Caco-2 (cell line): ENCODE measurements at regions not wholly inside any gene's neighbourhood (a gene's known extent, or its start where the extent isn't known, plus 50 kb on each side); places are given as distances from the start of the nearest gene placed in this dataset.
"Not testable (repeated sequence)": the region's sequence is repeated elsewhere in the genome, so short reads cannot be mapped to it uniquely, and the experiment has no call there.

Experiments
- BruUV-seq: library from RNA; stranded (reverse); fragments of 400-500 nt; replicated peaks from 2 replicates; lab custom pipeline; 2021; lab: Mats Ljungman, UMichigan
- CTCF ChIA-PET: fragments of 300-600 bp; sonication (Branson Sonifier 250); formaldehyde crosslinking; loops from one replicate; lab custom pipeline; 2022; ENCODE audit warnings: antibody characterized with exemption; lab: Charles Lee
- POLR2A ChIA-PET: fragments of 300-600 bp; sonication (Branson Sonifier 250); formaldehyde crosslinking; loops from one replicate; lab custom pipeline; 2022; ENCODE audit warnings: antibody characterized with exemption; lab: Charles Lee
- DNase-seq, 2 experiments: peaks; one replicate each; pipeline versions ENCODE4 v3.0.0 to v3.0.0-alpha.2; 2020 to 2022
- H3K27me3 ChIP-seq: replicated peaks from 2 replicates; pipeline ENCODE4 v1.6.0; 2011; ENCODE audit warnings: low read length; ENCODE audit not compliant: control insufficient read depth, insufficient read depth
- H3K36me3 ChIP-seq: 2 replicates; pipeline ENCODE4 v1.5.1; 2011; ENCODE audit warnings: low read length; ENCODE audit not compliant: control insufficient read depth, insufficient read depth
- H3K4me1 ChIP-seq: fragments of 250-450 bp; sonication (Bioruptor Pico); 2 replicates; pipeline ENCODE4 v1.5.1; 2020; ENCODE audit warnings: mild to moderate bottlenecking
- H3K4me3 ChIP-seq: 2 replicates; pipeline ENCODE4 v1.5.1; 2011; ENCODE audit warnings: low read depth, mild to moderate bottlenecking, control low read depth, low read length
- H3K9me3 ChIP-seq: fragments of 250-450 bp; sonication (Bioruptor Pico); 2 replicates; pipeline ENCODE4 v1.5.1; 2020; ENCODE audit warnings: mild to moderate bottlenecking, moderate library complexity
- H3K27ac Mint-ChIP-seq: one replicate; pipeline ENCODE4 v1.8.0; 2022; ENCODE audit warnings: mixed read lengths; ENCODE audit not compliant: unreplicated experiment
- H3K27me3 Mint-ChIP-seq: one replicate; pipeline ENCODE4 v1.8.0; 2022; ENCODE audit warnings: mixed read lengths; ENCODE audit not compliant: insufficient read depth, unreplicated experiment
- H3K36me3 Mint-ChIP-seq: one replicate; pipeline ENCODE4 v1.8.0; 2022; ENCODE audit warnings: mild to moderate bottlenecking, mixed read lengths; ENCODE audit not compliant: insufficient read depth, unreplicated experiment
- H3K4me1 Mint-ChIP-seq: one replicate; pipeline ENCODE4 v1.8.0; 2022; ENCODE audit warnings: low read depth, mixed read lengths; ENCODE audit not compliant: unreplicated experiment
- H3K4me3 Mint-ChIP-seq: one replicate; pipeline ENCODE4 v1.8.0; 2022; ENCODE audit warnings: mild to moderate bottlenecking, moderate library complexity, mixed read lengths; ENCODE audit not compliant: unreplicated experiment
- H3K9me3 Mint-ChIP-seq: one replicate; pipeline ENCODE4 v1.8.0; 2022; ENCODE audit warnings: mixed read lengths; ENCODE audit not compliant: unreplicated experiment
- intact Hi-C: fragments of 100-400 bp; cut with micrococcal nuclease; formaldehyde crosslinking; loops from one replicate; pipeline ENCODE4 v1.10.0; 2022; ENCODE audit not compliant: unreplicated experiment
- TF ChIP-seq, protein P1 (sequence below), 2 experiments: fragments of 200-600 bp in 1 of 2; IDR thresholded peaks; 1 replicate in 1 of 2; 2 replicates in 1 of 2; pipeline versions ENCODE4 v1.5.1 to v1.8.0; 2011 to 2022; ENCODE audit warnings: antibody characterized with exemption in 1 of 2, control low read depth in 1 of 2, inconsistent platforms in 1 of 2, low read depth in 1 of 2, low read length in 1 of 2, mild to moderate bottlenecking in 1 of 2, moderate library complexity in 1 of 2; ENCODE audit not compliant: insufficient read depth in 1 of 2, severe bottlenecking in 1 of 2, unreplicated experiment in 1 of 2

DNA sequence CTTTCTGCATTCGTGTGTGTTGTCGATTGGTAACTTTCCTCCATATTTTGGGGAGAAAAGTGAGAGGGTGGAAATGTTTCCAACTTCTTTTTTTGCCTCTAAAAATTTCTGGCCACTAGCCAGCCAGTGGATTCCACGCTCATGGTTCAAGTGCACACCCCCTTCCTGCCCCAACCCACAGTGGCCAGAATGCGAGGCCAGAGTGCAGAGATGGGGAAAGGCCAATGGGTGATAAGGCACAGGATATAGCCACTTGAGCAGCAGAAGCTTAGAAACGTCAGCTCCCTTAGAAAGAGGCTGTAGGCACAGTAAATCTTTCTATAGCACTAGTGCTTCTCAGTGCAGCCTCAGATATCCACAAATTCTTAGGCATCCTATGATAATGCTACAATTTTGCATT lies 75.8 kb upstream of the ADRB2 start:
- Histone ChIP-seq H3K9me3 (peaks cover 3% of the 10 kb centered on the region; the same call in 1 of the 2 replicates), H3K4me1 (no peaks in the 10 kb centered on the region), H3K4me3 (no peak overlapping the region), H3K27me3 (no peaks in the 10 kb centered on the region), H3K36me3 (no peaks in the 10 kb centered on the region)
- BruUV-seq, result no TSS peak
- TF ChIP-seq, protein P1, sequence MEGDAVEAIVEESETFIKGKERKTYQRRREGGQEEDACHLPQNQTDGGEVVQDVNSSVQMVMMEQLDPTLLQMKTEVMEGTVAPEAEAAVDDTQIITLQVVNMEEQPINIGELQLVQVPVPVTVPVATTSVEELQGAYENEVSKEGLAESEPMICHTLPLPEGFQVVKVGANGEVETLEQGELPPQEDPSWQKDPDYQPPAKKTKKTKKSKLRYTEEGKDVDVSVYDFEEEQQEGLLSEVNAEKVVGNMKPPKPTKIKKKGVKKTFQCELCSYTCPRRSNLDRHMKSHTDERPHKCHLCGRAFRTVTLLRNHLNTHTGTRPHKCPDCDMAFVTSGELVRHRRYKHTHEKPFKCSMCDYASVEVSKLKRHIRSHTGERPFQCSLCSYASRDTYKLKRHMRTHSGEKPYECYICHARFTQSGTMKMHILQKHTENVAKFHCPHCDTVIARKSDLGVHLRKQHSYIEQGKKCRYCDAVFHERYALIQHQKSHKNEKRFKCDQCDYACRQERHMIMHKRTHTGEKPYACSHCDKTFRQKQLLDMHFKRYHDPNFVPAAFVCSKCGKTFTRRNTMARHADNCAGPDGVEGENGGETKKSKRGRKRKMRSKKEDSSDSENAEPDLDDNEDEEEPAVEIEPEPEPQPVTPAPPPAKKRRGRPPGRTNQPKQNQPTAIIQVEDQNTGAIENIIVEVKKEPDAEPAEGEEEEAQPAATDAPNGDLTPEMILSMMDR (IDR thresholded peaks at IDR 0.05; ENCODE audit: insufficient read depth in 1 of 2, low read depth in 1 of 2, low read length in 1 of 2, severe bottlenecking in 1 of 2, unreplicated experiment in 1 of 2), result no peak
- Mint-ChIP-seq H3K4me3 (no peak overlapping the region), H3K27ac (no peak overlapping the region), H3K4me1 (peaks cover 7% of the 10 kb centered on the region), H3K36me3 (no peaks in the 10 kb centered on the region), H3K27me3 (no peaks in the 10 kb centered on the region), H3K9me3 (no peaks in the 10 kb centered on the region)
- CTCF ChIA-PET, result interaction anchor here (1.1 kb wide), 1 partner anchor 16 kb away, joined by 3 read pairs; no protein-coding TSS in a partner anchor
- POLR2A ChIA-PET, result no interaction called here
- intact Hi-C loops, result no loop called here
- DNase-seq, result no peak

- no peaks in the 10 kb centered on the region for H3K27me3 Mint-ChIP-seq
- TF ChIP-seq, protein P1 (IDR thresholded peaks at IDR 0.05; ENCODE audit: insufficient read depth in 1 of 2, low read depth in 1 of 2, low read length in 1 of 2, severe bottlenecking in 1 of 2, unreplicated experiment in 1 of 2), result no peak
- POLR2A ChIA-PET, result no interaction called here
- no peak overlapping the region for H3K4me3 Mint-ChIP-seq
- no peak for DNase-seq
- Histone ChIP-seq H3K4me3 (no peak overlapping the region), H3K36me3 (no peaks in the 10 kb centered on the region), H3K27me3 (no peaks in the 10 kb centered on the region), H3K4me1 (no peaks in the 10 kb centered on the region), H3K9me3 (peaks cover 3% of the 10 kb centered on the region; the same call in 1 of the 2 replicates)
- BruUV-seq, result no TSS peak
- no peak overlapping the region for H3K27ac Mint-ChIP-seq
- H3K9me3 Mint-ChIP-seq, result peaks cover 3% of the 10 kb centered on the region
- CTCF ChIA-PET, result no interaction called here
- peaks cover 7% of the 10 kb centered on the region for H3K4me1 Mint-ChIP-seq
- H3K36me3 Mint-ChIP-seq, result no peaks in the 10 kb centered on the region
- intact Hi-C loops, result no loop called here
Measured at GRCh38 chr5:148751025-148751424, 75.4 kb upstream of the ADRB2 start.

DNA sequence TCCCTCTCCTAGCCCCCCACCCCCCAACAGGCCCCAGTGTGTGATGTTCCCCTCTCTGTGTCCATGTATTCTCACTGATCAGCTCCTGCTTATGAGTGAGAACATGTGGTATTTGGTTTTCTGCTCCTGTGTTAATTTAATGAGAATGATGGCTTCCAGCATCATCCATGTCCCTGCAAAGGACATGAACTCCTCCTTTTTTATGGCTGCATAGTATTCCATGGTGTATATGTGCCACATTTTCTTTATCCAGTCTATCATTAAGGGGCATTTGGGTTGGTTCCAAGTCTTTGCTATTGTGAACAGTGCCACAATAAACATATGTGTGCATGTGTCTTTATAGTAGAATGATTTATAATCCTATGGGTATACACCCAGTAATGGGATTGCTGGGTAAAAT lies 74.0 kb upstream of the ADRB2 start:
- H3K36me3 Mint-ChIP-seq, H3K27me3 Mint-ChIP-seq, H3K4me3 ChIP-seq, BruUV-seq, H3K27me3 ChIP-seq, CTCF ChIA-PET, H3K4me1 ChIP-seq, H3K27ac Mint-ChIP-seq, H3K36me3 ChIP-seq, DNase-seq, H3K4me3 Mint-ChIP-seq, intact Hi-C loops, H3K9me3 ChIP-seq, H3K4me1 Mint-ChIP-seq, POLR2A ChIA-PET: not testable (repeated sequence)
- H3K9me3 Mint-ChIP-seq, result peaks cover 13% of the 10 kb centered on the region

DNA sequence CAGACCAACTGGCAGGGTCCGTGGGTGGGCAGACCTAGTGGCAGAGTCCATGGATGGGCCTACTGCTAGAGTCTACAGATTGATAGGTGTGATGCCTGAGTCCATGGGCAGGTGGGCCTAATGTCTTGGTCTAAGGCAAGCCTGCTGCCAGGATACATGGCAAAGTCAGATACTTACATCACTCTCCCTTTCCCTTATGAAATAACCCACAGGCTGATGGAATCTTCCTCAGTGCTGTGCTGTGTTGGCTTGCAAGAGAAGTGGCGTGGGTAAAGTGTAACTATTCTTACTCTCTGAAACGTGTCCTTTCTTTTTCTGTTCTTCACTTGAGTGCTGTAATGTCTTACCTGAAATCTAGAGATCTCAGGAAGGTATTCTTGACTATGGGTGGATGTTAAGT lies 67.3 kb upstream of the ADRB2 start:
- POLR2A ChIA-PET, result no interaction called here
- H3K4me3 ChIP-seq, result no peak overlapping the region

More for the DNA sequence above, 67.3 kb upstream of the ADRB2 start:
- no peak overlapping the region for H3K27ac Mint-ChIP-seq
- CTCF ChIA-PET, result no interaction called here
- H3K36me3 Mint-ChIP-seq, result no peaks in the 10 kb centered on the region
- no peak overlapping the region for H3K4me3 Mint-ChIP-seq
- peaks cover 6% of the 10 kb centered on the region for H3K27me3 Mint-ChIP-seq
- DNase-seq, result no peak
- no TSS peak for BruUV-seq
- H3K9me3 ChIP-seq, result peaks cover 3% of the 10 kb centered on the region; the same call in 1 of the 2 replicates
- intact Hi-C loops, result no loop called here
- no peaks in the 10 kb centered on the region for H3K36me3 ChIP-seq
- H3K4me1 Mint-ChIP-seq, result no peaks in the 10 kb centered on the region
- H3K9me3 Mint-ChIP-seq, result peaks cover 13% of the 10 kb centered on the region
- TF ChIP-seq, protein P1 (IDR thresholded peaks at IDR 0.05; ENCODE audit: insufficient read depth in 1 of 2, low read depth in 1 of 2, low read length in 1 of 2, severe bottlenecking in 1 of 2, unreplicated experiment in 1 of 2), result no peak
- H3K4me1 ChIP-seq, result no peaks in the 10 kb centered on the region
- H3K27me3 ChIP-seq, result no peaks in the 10 kb centered on the region; the same call in 1 of the 2 replicates
